GM10248 (cell line): ENCODE measurements at regions not wholly inside any gene's neighbourhood (a gene's known extent, or its start where the extent isn't known, plus 50 kb on each side); places are given as distances from the start of the nearest gene placed in this dataset.

Source experiments
- CTCF ChIA-PET: fragments of 300-600 bp; sonication (Branson Sonifier 250); formaldehyde crosslinking; extraction: SDS; loops from one replicate; lab custom pipeline; 2021; ENCODE audit warnings: antibody characterized with exemption; lab: Yijun Ruan, JAX
- POLR2A ChIA-PET: fragments of 350-650 bp; sonication (Branson Sonifier 250); formaldehyde crosslinking; extraction: SDS; loops from one replicate; lab custom pipeline; 2020; ENCODE audit warnings: antibody characterized with exemption; lab: Yijun Ruan, JAX
- DNase-seq: peaks from one replicate; pipeline ENCODE4 v3.0.0; 2012; ENCODE audit errors: extremely low spot score
- CTCF ChIP-seq: IDR thresholded peaks from 2 replicates; pipeline ENCODE4 v1.5.1; 2012; ENCODE audit warnings: mild to moderate bottlenecking, low read depth; ENCODE audit errors: extremely low read depth, missing control alignments, control extremely low read depth

GRCh38 chr5:174610968-174611367 is 113.4 kb upstream of the MSX2 start:
- no peak for DNase-seq
- ChIA-PET POLR2A (no interaction called here), CTCF (no interaction called here)
- no peak for TF ChIP-seq CTCF

GRCh38 chr5:174612686-174613085 is 111.7 kb upstream of the MSX2 start:
- TF ChIP-seq CTCF, result no peak
- ChIA-PET POLR2A (no interaction called here), CTCF (no interaction called here)
- DNase-seq, result no peak

- ChIA-PET CTCF (no interaction called here), POLR2A (no interaction called here)
- no peak for DNase-seq
- no peak for TF ChIP-seq CTCF
Observed at GRCh38 chr5:174614500-174615135, 109.8 kb upstream of the MSX2 start.

- POLR2A ChIA-PET, result no interaction called here
- no peak for TF ChIP-seq CTCF
- CTCF ChIA-PET, result no interaction called here
- no peak for DNase-seq
Observed at GRCh38 chr5:174616036-174616435, 108.3 kb upstream of the MSX2 start.

GRCh38 chr5:174617285-174617684 is 107.1 kb upstream of the MSX2 start:
- POLR2A ChIA-PET, result no interaction called here

GRCh38 chr5:174617910-174618309 is 106.5 kb upstream of the MSX2 start:
- no peak for TF ChIP-seq CTCF
- DNase-seq, result no peak
- ChIA-PET CTCF (no interaction called here), POLR2A (no interaction called here)

More at GRCh38 chr5:174617285-174617684, 107.1 kb upstream of the MSX2 start:
- CTCF ChIA-PET, result no interaction called here
- no peak for DNase-seq
- TF ChIP-seq CTCF, result no peak
